ENCODE measurements at regions not wholly inside any gene's neighbourhood (a gene's known extent, or its start where the extent isn't known, plus 50 kb on each side); places are given as distances from the start of the nearest gene placed in this dataset.
"Not testable (repeated sequence)": the region's sequence is repeated elsewhere in the genome, so short reads cannot be mapped to it uniquely, and the experiment has no call there.

- H3K9me3 Mint-ChIP-seq; H3K4me1 Mint-ChIP-seq; H3K27me3 Mint-ChIP-seq; H3K4me3 Mint-ChIP-seq; ATAC-seq (ENCODE audit: low read depth); H3K36me3 Mint-ChIP-seq; DNase-seq (ENCODE audit: low spot score in 2 of 2); H3K27ac Mint-ChIP-seq: not testable (repeated sequence)
These were observed 450.1 kb downstream of the C12orf50 start for GRCh38 chr12:87579091-87579490.

- H3K27me3 Mint-ChIP-seq = no peaks in the 10 kb centered on the region
- no peak overlapping the region for H3K4me3 Mint-ChIP-seq
- no peaks in the 10 kb centered on the region for H3K36me3 Mint-ChIP-seq
- H3K27ac Mint-ChIP-seq = no peak overlapping the region
- H3K4me1 Mint-ChIP-seq = no peaks in the 10 kb centered on the region
- no peak for ATAC-seq (ENCODE audit: low read depth)
- DNase-seq (ENCODE audit: low spot score in 2 of 2) = no peak
- no peaks in the 10 kb centered on the region for H3K9me3 Mint-ChIP-seq
These were observed 453.3 kb downstream of the C12orf50 start for GRCh38 chr12:87575906-87576305.

- H3K4me1 Mint-ChIP-seq; ATAC-seq (ENCODE audit: low read depth); DNase-seq (ENCODE audit: low spot score in 2 of 2); H3K36me3 Mint-ChIP-seq; H3K27me3 Mint-ChIP-seq; H3K4me3 Mint-ChIP-seq; H3K9me3 Mint-ChIP-seq; H3K27ac Mint-ChIP-seq: not testable (repeated sequence)
These were observed 462.3 kb downstream of the C12orf50 start for GRCh38 chr12:87566918-87567317.

GRCh38 chr12:87556985-87557384, 472.2 kb downstream of the C12orf50 start:
- ATAC-seq (ENCODE audit: low read depth) (no peak), DNase-seq (ENCODE audit: low spot score in 2 of 2) (no peak)
- no peak overlapping the region for H3K4me3 Mint-ChIP-seq
- H3K36me3 Mint-ChIP-seq = no peaks in the 10 kb centered on the region
- no peaks in the 10 kb centered on the region for H3K27me3 Mint-ChIP-seq
- H3K4me1 Mint-ChIP-seq = no peaks in the 10 kb centered on the region
- H3K9me3 Mint-ChIP-seq = no peaks in the 10 kb centered on the region
- H3K27ac Mint-ChIP-seq = no peak overlapping the region

GRCh38 chr12:87531213-87531612, 498.0 kb downstream of the C12orf50 start:
- H3K4me3 Mint-ChIP-seq = not testable (repeated sequence)

GRCh38 chr12:87529413-87529812, 499.8 kb downstream of the C12orf50 start:
- no peaks in the 10 kb centered on the region for H3K27me3 Mint-ChIP-seq
- H3K36me3 Mint-ChIP-seq = no peaks in the 10 kb centered on the region

More at GRCh38 chr12:87531213-87531612, 498.0 kb downstream of the C12orf50 start:
- H3K36me3 Mint-ChIP-seq; H3K9me3 Mint-ChIP-seq; H3K4me1 Mint-ChIP-seq; H3K27me3 Mint-ChIP-seq; DNase-seq (ENCODE audit: low spot score in 2 of 2); H3K27ac Mint-ChIP-seq; ATAC-seq (ENCODE audit: low read depth): not testable (repeated sequence)

GRCh38 chr12:87520968-87521367, 508.2 kb downstream of the C12orf50 start:
- Mint-ChIP-seq H3K27me3 (no peaks in the 10 kb centered on the region), H3K36me3 (no peaks in the 10 kb centered on the region), H3K27ac (no peak overlapping the region), H3K4me3 (no peak overlapping the region), H3K4me1 (no peaks in the 10 kb centered on the region), H3K9me3 (no peaks in the 10 kb centered on the region)
- ATAC-seq (ENCODE audit: low read depth) (no peak), DNase-seq (ENCODE audit: low spot score in 2 of 2) (no peak)

More at GRCh38 chr12:87529413-87529812, 499.8 kb downstream of the C12orf50 start:
- Mint-ChIP-seq H3K4me3 (no peak overlapping the region), H3K4me1 (no peaks in the 10 kb centered on the region), H3K9me3 (peaks cover 4% of the 10 kb centered on the region), H3K27ac (no peak overlapping the region)
- DNase-seq (ENCODE audit: low spot score in 2 of 2) (no peak), ATAC-seq (ENCODE audit: low read depth) (no peak)

GRCh38 chr12:87518481-87518880, 510.7 kb downstream of the C12orf50 start:
- Mint-ChIP-seq H3K4me3 (no peak overlapping the region), H3K27ac (no peak overlapping the region), H3K9me3 (no peaks in the 10 kb centered on the region), H3K27me3 (no peaks in the 10 kb centered on the region), H3K4me1 (no peaks in the 10 kb centered on the region), H3K36me3 (no peaks in the 10 kb centered on the region)
- no peak for DNase-seq (ENCODE audit: low spot score in 2 of 2)
- ATAC-seq (ENCODE audit: low read depth) = no peak

GRCh38 chr12:87518036-87518435, 511.2 kb downstream of the C12orf50 start:
- Mint-ChIP-seq H3K27me3 (no peaks in the 10 kb centered on the region), H3K27ac (no peak overlapping the region), H3K4me3 (no peak overlapping the region), H3K36me3 (no peaks in the 10 kb centered on the region), H3K4me1 (no peaks in the 10 kb centered on the region), H3K9me3 (no peaks in the 10 kb centered on the region)
- ATAC-seq (ENCODE audit: low read depth) (no peak), DNase-seq (ENCODE audit: low spot score in 2 of 2) (no peak)

GRCh38 chr12:87513536-87514280, 515.5 kb downstream of the C12orf50 start:
- H3K36me3 Mint-ChIP-seq = no peaks in the 10 kb centered on the region
- peaks cover 3% of the 10 kb centered on the region for H3K4me1 Mint-ChIP-seq
- ATAC-seq (ENCODE audit: low read depth) (no peak), DNase-seq (ENCODE audit: low spot score in 2 of 2) (no peak)
- H3K27ac Mint-ChIP-seq = no peak overlapping the region
- no peak overlapping the region for H3K4me3 Mint-ChIP-seq
- H3K9me3 Mint-ChIP-seq = no peaks in the 10 kb centered on the region
- no peaks in the 10 kb centered on the region for H3K27me3 Mint-ChIP-seq

GRCh38 chr12:87511371-87511770, 517.8 kb downstream of the C12orf50 start:
- DNase-seq (ENCODE audit: low spot score in 2 of 2) = no peak
- H3K36me3 Mint-ChIP-seq = no peaks in the 10 kb centered on the region
- no peak for ATAC-seq (ENCODE audit: low read depth)
- peaks cover 2% of the 10 kb centered on the region for H3K9me3 Mint-ChIP-seq
- no peaks in the 10 kb centered on the region for H3K27me3 Mint-ChIP-seq
- no peak overlapping the region for H3K27ac Mint-ChIP-seq
- no peak overlapping the region for H3K4me3 Mint-ChIP-seq
- peaks cover 3% of the 10 kb centered on the region for H3K4me1 Mint-ChIP-seq

GRCh38 chr12:87509237-87509820, 519.9 kb downstream of the C12orf50 start:
- H3K27ac Mint-ChIP-seq = no peak overlapping the region
- DNase-seq (ENCODE audit: low spot score in 2 of 2) (no peak), ATAC-seq (ENCODE audit: low read depth) (no peak)
- no peaks in the 10 kb centered on the region for H3K27me3 Mint-ChIP-seq
- peaks cover 2% of the 10 kb centered on the region for H3K9me3 Mint-ChIP-seq
- peaks cover 3% of the 10 kb centered on the region for H3K4me1 Mint-ChIP-seq
- no peaks in the 10 kb centered on the region for H3K36me3 Mint-ChIP-seq
- H3K4me3 Mint-ChIP-seq = no peak overlapping the region

GRCh38 chr12:87491598-87491997, 537.6 kb downstream of the C12orf50 start:
- Mint-ChIP-seq H3K36me3 (no peaks in the 10 kb centered on the region), H3K4me1 (no peaks in the 10 kb centered on the region), H3K27me3 (no peaks in the 10 kb centered on the region), H3K9me3 (peaks cover 3% of the 10 kb centered on the region), H3K27ac (no peak overlapping the region), H3K4me3 (no peak overlapping the region)
- ATAC-seq (ENCODE audit: low read depth) = no peak
- DNase-seq (ENCODE audit: low spot score in 2 of 2) = no peak

GRCh38 chr12:87491089-87491488, 538.1 kb downstream of the C12orf50 start:
- Mint-ChIP-seq H3K4me1 (no peaks in the 10 kb centered on the region), H3K36me3 (no peaks in the 10 kb centered on the region), H3K4me3 (no peak overlapping the region), H3K9me3 (peaks cover 3% of the 10 kb centered on the region), H3K27ac (no peak overlapping the region), H3K27me3 (no peaks in the 10 kb centered on the region)
- ATAC-seq (ENCODE audit: low read depth) = no peak
- DNase-seq (ENCODE audit: low spot score in 2 of 2) = no peak

GRCh38 chr12:87469295-87469694, 559.9 kb downstream of the C12orf50 start:
- Mint-ChIP-seq H3K27me3 (no peaks in the 10 kb centered on the region), H3K36me3 (no peaks in the 10 kb centered on the region), H3K4me1 (no peaks in the 10 kb centered on the region), H3K4me3 (no peak overlapping the region), H3K27ac (no peak overlapping the region), H3K9me3 (peaks cover 4% of the 10 kb centered on the region)
- ATAC-seq (ENCODE audit: low read depth) (no peak), DNase-seq (ENCODE audit: low spot score in 2 of 2) (no peak)

All from memory B cell (primary cell).